SK-N-SH (cell line): ENCODE measurements at regions not wholly inside any gene's neighbourhood (a gene's known extent, or its start where the extent isn't known, plus 50 kb on each side); places are given as distances from the start of the nearest gene placed in this dataset.

Source experiments
- CTCF ChIA-PET: fragments of 300-600, 350-600 bp; formaldehyde crosslinking; extraction: SDS; loops from one replicate; lab custom pipeline; 2021; lab: Yijun Ruan, JAX
- POLR2A ChIA-PET: fragments of 350-600 bp; sonication (Branson Sonifier 250); formaldehyde crosslinking; extraction: SDS; loops from one replicate; lab custom pipeline; 2020; ENCODE audit warnings: antibody characterized with exemption, inconsistent platforms; lab: Yijun Ruan, JAX
- DNase-seq: peaks from one replicate; pipeline ENCODE4 v3.0.0; 2012
- H2AFZ ChIP-seq: fragments of 200-600 bp; sonication (generic); 2 replicates; pipeline ENCODE4 v1.8.1; 2016; ENCODE audit warnings: antibody characterized with exemption, mild to moderate bottlenecking, low read depth
- H3F3A ChIP-seq: fragments of 200-600 bp; sonication (generic); replicated peaks from 2 replicates; pipeline ENCODE3; 2016; ENCODE audit warnings: antibody characterized with exemption, mild to moderate bottlenecking; ENCODE audit not compliant: insufficient read depth
- H3K27ac ChIP-seq, 2 experiments: fragments of 200-500 bp in 1 of 2; fragments of 200-600 bp in 1 of 2; sonication (Bioruptor generic) in 1 of 2; sonication (generic), shearing (Covaris generic) in 1 of 2; 2 replicates each; pipeline versions ENCODE4 v1.5.1 to v1.6.1; 2014 to 2016; ENCODE audit warnings: low read depth in 2 of 2, inconsistent platforms in 1 of 2, low read length in 1 of 2, mild to moderate bottlenecking in 1 of 2, mixed read lengths in 1 of 2
- H3K27me3 ChIP-seq: fragments of 200-600 bp; sonication (generic), shearing (Covaris generic); 2 replicates; pipeline ENCODE4 v1.6.1; 2016; ENCODE audit warnings: mixed run types; ENCODE audit not compliant: insufficient read depth
- H3K36me3 ChIP-seq, 2 experiments: fragments of 200-500 bp in 1 of 2; fragments of 200-600 bp in 1 of 2; sonication (Bioruptor generic) in 1 of 2; sonication (generic) in 1 of 2; replicated peaks in 1 of 2; 2 replicates each; pipeline versions ENCODE3 to v1.5.1; 2014 to 2016; ENCODE audit warnings: low read length in 1 of 2, mild to moderate bottlenecking in 1 of 2; ENCODE audit not compliant: insufficient read depth in 2 of 2, control insufficient read depth in 1 of 2
- H3K4me1 ChIP-seq, 2 experiments: fragments of 200-500 bp in 1 of 2; fragments of 200-600 bp in 1 of 2; sonication (Bioruptor generic) in 1 of 2; sonication (generic), shearing (Covaris generic) in 1 of 2; 2 replicates each; pipeline versions ENCODE4 v1.5.1 to v1.6.1; 2014 to 2016; ENCODE audit warnings: low read depth in 1 of 2, low read length in 1 of 2, mixed run types in 1 of 2; ENCODE audit not compliant: insufficient read depth in 2 of 2, control insufficient read depth in 1 of 2
- H3K4me2 ChIP-seq: fragments of 200-600 bp; sonication (generic), shearing (Covaris generic); 2 replicates; pipeline ENCODE4 v1.6.1; 2017; ENCODE audit warnings: mixed run types
- H3K4me3 ChIP-seq, 2 experiments: fragments of 200-500 bp in 1 of 2; fragments of 200-600 bp in 1 of 2; sonication (Bioruptor generic) in 1 of 2; sonication (generic), shearing (Covaris generic) in 1 of 2; 2 replicates each; pipeline versions ENCODE4 v1.5.1 to v1.8.1; 2014 to 2016; ENCODE audit warnings: low read depth in 2 of 2, inconsistent platforms in 1 of 2, low read length in 1 of 2, mild to moderate bottlenecking in 1 of 2, mixed read lengths in 1 of 2, moderate library complexity in 1 of 2
- H3K79me2 ChIP-seq: fragments of 200-600 bp; sonication (generic); 2 replicates; pipeline ENCODE4 v1.8.1; 2017; ENCODE audit warnings: mild to moderate bottlenecking; ENCODE audit not compliant: insufficient read depth
- H3K9ac ChIP-seq: fragments of 200-600 bp; sonication (generic); 2 replicates; pipeline ENCODE4 v1.6.1; 2017; ENCODE audit warnings: mixed run types
- H3K9me2 ChIP-seq: fragments of 200-600 bp; sonication (generic); 2 replicates; pipeline ENCODE4 v1.6.1; 2017; ENCODE audit warnings: mixed run types
- H3K9me3 ChIP-seq: fragments of 200-600 bp; sonication (generic); 2 replicates; pipeline ENCODE4 v1.6.1; 2017; ENCODE audit warnings: mixed run types, mild to moderate bottlenecking, moderate library complexity
- H4K20me1 ChIP-seq: fragments of 200-600 bp; sonication (generic); 2 replicates; pipeline ENCODE4 v1.6.1; 2017; ENCODE audit warnings: mild to moderate bottlenecking, mixed run types; ENCODE audit not compliant: insufficient read depth
- CTCF ChIP-seq: fragments of 200-600 bp; sonication (generic); IDR thresholded peaks from 2 replicates; pipeline ENCODE4 v1.6.1; 2017; ENCODE audit warnings: antibody characterized with exemption, mild to moderate bottlenecking, moderate library complexity
- ELF1 ChIP-seq: IDR thresholded peaks from 2 replicates; pipeline ENCODE4 v1.4.0; 2012
- GABPA ChIP-seq: IDR thresholded peaks from 2 replicates; pipeline ENCODE4 v1.4.0; 2012; ENCODE audit warnings: low read depth, mild to moderate bottlenecking
- GATA2 ChIP-seq: sonication (generic); formaldehyde crosslinking; IDR thresholded peaks from 2 replicates; pipeline ENCODE4 v1.5.0; 2020; ENCODE audit warnings: mild to moderate bottlenecking, missing genetic modification reagents
- IRF3 ChIP-seq: fragments of 150-350 bp; IDR thresholded peaks from 2 replicates; pipeline ENCODE4 v1.6.1; 2016; ENCODE audit warnings: mild to moderate bottlenecking, low read depth, low read length
- MEF2A ChIP-seq: IDR thresholded peaks from 2 replicates; pipeline ENCODE4 v1.4.0; 2012; ENCODE audit warnings: low read depth, borderline replicate concordance
- MXI1 ChIP-seq: IDR thresholded peaks from 2 replicates; pipeline ENCODE4 v1.6.1; 2012; ENCODE audit warnings: mild to moderate bottlenecking, low read depth, low read length, improper control_type of control experiment
- NFIC ChIP-seq: IDR thresholded peaks from 2 replicates; pipeline ENCODE4 v1.4.0; 2012; ENCODE audit warnings: borderline replicate concordance
- PBX3 ChIP-seq: IDR thresholded peaks from 2 replicates; pipeline ENCODE4; 2012
- POLR2AphosphoS5 ChIP-seq: IDR thresholded peaks from 2 replicates; pipeline ENCODE4 v1.6.1; 2012; ENCODE audit warnings: low read depth, low read length
- RAD21 ChIP-seq: IDR thresholded peaks from 2 replicates; pipeline ENCODE4 v1.6.1; 2012; ENCODE audit warnings: mild to moderate bottlenecking, low read length
- REST ChIP-seq: IDR thresholded peaks from 2 replicates; pipeline ENCODE4 v1.6.1; 2012; ENCODE audit warnings: mild to moderate bottlenecking, low read depth, low read length, moderate library complexity
- SIN3A ChIP-seq: IDR thresholded peaks from 2 replicates; pipeline ENCODE4 v1.6.1; 2012; ENCODE audit warnings: low read depth, mild to moderate bottlenecking, low read length, moderate library complexity, borderline replicate concordance
- SMC3 ChIP-seq: IDR thresholded peaks from 2 replicates; pipeline ENCODE4 v1.6.1; 2012; ENCODE audit warnings: low read depth, low read length, improper control_type of control experiment
- TAF1 ChIP-seq: IDR thresholded peaks from 2 replicates; pipeline ENCODE4 v1.6.1; 2012; ENCODE audit warnings: low read depth, mild to moderate bottlenecking, low read length, moderate library complexity, borderline replicate concordance
- USF1 ChIP-seq: IDR thresholded peaks from 2 replicates; pipeline ENCODE4 v1.4.0; 2012; ENCODE audit warnings: low read depth, borderline replicate concordance
- USF2 ChIP-seq: fragments of 150-350 bp; IDR thresholded peaks from 2 replicates; pipeline ENCODE4 v1.6.1; 2017; ENCODE audit warnings: antibody characterized with exemption, low read length, low read depth, borderline replicate concordance
- ZBTB33 ChIP-seq: IDR thresholded peaks from 2 replicates; pipeline ENCODE4 v1.4.0; 2012; ENCODE audit warnings: low read depth, borderline replicate concordance

GRCh38 chr2:41375901-41376300, 671.9 kb upstream of the PKDCC start:
- ChIA-PET POLR2A (no interaction called here), CTCF (no interaction called here)
- Histone ChIP-seq H3K9me3 (no peaks in the 10 kb centered on the region), H3K27ac (no peak overlapping the region), H3K9me2 (no peaks in the 10 kb centered on the region), H2AFZ (no peak overlapping the region), H3K4me2 (no peak overlapping the region), H3K4me3 (no peak overlapping the region), H4K20me1 (no peaks in the 10 kb centered on the region), H3K27me3 (no peaks in the 10 kb centered on the region), H3K36me3 (no peaks in the 10 kb centered on the region), H3K9ac (no peak overlapping the region), H3K79me2 (no peaks in the 10 kb centered on the region), H3K4me1 (peaks cover 0 to 5% of the 10 kb centered on the region in 2 experiments; a peak in 1 of 4 replicates), H3F3A (no peaks in the 10 kb centered on the region)
- TF ChIP-seq REST (no peak), TAF1 (no peak), GABPA (no peak), PBX3 (no peak), ZBTB33 (no peak), RAD21 (no peak), ELF1 (no peak), IRF3 (no peak), NFIC (no peak), USF2 (no peak), POLR2AphosphoS5 (no peak), MEF2A (no peak), GATA2 (CRISPR knock-in tag) (no peak), SMC3 (no peak), CTCF (no peak), MXI1 (no peak), SIN3A (no peak), USF1 (no peak)
- no peak for DNase-seq
